ENCODE measurements at regions not wholly inside any gene's neighbourhood (a gene's known extent, or its start where the extent isn't known, plus 50 kb on each side); places are given as distances from the start of the nearest gene placed in this dataset.

DNA sequence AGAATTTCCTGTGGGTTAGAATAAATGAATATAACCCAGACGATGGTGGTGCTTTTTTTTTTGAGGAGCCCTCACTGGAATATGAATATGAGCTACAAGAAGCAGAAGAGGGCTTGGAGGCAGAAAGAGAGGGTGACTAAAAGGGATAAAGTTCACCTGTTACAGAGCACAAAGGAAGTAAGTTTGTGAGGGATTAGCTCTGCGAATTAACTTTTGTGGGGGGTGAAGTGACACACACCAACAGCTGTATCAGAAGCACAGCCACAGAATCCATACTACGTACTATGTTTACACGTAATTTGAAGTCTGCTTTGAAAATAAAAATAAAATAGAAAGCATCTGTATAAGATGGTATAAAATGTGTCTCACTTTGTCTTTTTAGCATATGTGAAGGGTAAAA is 963.6 kb upstream of the DIAPH2 start:
- in situ Hi-C loops (cut with MboI; ENCODE audit: low pct_unique_long_range_greater_than_20kb, low sequenced_read_pairs, unreplicated experiment) = no loop called here
- DNase-seq (ENCODE audit: low spot score) = no peak
- TF ChIP-seq, protein P1, sequence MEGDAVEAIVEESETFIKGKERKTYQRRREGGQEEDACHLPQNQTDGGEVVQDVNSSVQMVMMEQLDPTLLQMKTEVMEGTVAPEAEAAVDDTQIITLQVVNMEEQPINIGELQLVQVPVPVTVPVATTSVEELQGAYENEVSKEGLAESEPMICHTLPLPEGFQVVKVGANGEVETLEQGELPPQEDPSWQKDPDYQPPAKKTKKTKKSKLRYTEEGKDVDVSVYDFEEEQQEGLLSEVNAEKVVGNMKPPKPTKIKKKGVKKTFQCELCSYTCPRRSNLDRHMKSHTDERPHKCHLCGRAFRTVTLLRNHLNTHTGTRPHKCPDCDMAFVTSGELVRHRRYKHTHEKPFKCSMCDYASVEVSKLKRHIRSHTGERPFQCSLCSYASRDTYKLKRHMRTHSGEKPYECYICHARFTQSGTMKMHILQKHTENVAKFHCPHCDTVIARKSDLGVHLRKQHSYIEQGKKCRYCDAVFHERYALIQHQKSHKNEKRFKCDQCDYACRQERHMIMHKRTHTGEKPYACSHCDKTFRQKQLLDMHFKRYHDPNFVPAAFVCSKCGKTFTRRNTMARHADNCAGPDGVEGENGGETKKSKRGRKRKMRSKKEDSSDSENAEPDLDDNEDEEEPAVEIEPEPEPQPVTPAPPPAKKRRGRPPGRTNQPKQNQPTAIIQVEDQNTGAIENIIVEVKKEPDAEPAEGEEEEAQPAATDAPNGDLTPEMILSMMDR (IDR thresholded peaks at IDR 0.05; ENCODE audit: extremely low read depth, insufficient read depth, missing control alignments) = no peak

DNA sequence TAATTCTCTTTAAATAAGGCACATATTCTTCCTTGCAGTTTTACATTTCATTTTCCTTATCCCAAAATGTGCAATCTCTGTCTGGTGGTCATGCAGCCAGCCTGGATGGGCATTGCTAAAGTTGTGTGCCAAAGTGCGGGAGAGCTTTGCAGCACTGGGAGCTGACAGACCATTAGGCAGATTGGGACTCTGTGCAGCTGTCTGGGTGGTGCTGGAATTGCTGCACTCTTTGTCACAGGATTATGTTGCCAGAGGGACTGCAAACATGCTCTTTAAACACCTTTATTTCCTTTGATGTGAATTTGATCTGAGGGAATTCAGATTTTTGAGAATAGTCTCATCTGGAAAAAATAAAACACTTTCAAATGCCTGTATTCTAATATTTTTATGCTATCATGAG is 956.2 kb upstream of the DIAPH2 start:
- DNase-seq (ENCODE audit: low spot score) = no peak
- in situ Hi-C loops (cut with MboI; ENCODE audit: low pct_unique_long_range_greater_than_20kb, low sequenced_read_pairs, unreplicated experiment) = no loop called here
- TF ChIP-seq, protein P1 (IDR thresholded peaks at IDR 0.05; ENCODE audit: extremely low read depth, insufficient read depth, missing control alignments) = no peak

DNA sequence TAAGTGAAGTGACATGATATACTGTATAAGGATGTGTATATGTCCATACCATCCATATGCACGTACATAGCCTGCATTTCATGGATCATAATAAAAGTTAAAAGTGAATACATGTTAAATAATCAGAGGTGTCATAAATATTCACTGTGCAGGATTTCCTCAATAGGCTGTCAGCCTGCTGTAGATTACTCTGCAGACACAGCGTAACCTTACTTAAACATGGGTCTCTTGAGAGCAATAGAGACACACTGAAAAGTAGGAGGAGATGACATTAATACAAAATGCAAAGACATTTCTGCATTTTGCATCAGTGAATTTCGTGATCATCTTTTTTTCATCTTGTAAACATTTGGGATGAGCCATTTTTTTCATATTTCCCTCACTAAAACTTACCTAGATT is 955.2 kb upstream of the DIAPH2 start:
- in situ Hi-C loops (cut with MboI; ENCODE audit: low pct_unique_long_range_greater_than_20kb, low sequenced_read_pairs, unreplicated experiment) = no loop called here

DNA sequence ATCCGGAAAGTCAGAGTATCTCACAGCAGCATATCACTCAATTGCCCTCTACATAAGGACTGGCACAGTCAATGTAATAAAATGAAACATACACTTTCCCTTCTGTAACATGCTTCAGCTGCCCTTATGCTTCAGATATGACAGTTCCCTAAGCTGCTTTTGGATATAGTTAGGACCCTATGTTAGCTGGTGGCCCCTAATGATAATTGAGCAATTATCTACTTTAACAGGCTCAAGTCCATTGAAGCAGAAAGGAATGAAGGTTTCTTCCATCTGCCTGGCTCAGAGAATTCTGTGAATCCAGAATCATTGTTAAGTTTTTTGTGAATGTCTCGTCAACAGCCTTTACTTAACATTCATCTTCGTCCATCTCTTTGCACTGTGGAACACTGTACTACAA is 951.2 kb upstream of the DIAPH2 start:
- no peak for DNase-seq (ENCODE audit: low spot score)
- in situ Hi-C loops (cut with MboI; ENCODE audit: low pct_unique_long_range_greater_than_20kb, low sequenced_read_pairs, unreplicated experiment) = no loop called here
- TF ChIP-seq, protein P1 (IDR thresholded peaks at IDR 0.05; ENCODE audit: extremely low read depth, insufficient read depth, missing control alignments) = no peak

More for the DNA sequence above, 955.2 kb upstream of the DIAPH2 start:
- no peak for DNase-seq (ENCODE audit: low spot score)
- TF ChIP-seq, protein P1 (IDR thresholded peaks at IDR 0.05; ENCODE audit: extremely low read depth, insufficient read depth, missing control alignments) = no peak

DNA sequence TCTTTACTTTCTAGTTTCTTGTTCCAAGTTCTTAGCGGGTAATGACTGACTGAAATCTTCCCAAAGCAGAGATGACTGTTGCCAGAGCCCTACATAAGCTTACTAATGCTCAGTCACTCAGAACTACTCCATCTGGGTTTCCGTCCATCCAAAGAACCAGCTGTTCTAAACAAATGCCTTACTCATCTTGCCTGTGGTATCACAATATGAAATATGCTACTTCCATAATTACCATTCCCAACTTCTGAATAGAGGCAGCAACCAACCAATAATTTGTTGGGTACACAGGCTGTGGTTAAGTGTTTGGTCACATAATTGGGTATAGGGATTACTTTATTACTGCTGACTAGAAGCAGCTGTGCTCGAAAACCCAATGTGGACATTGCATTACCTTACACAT is 930.2 kb upstream of the DIAPH2 start:
- in situ Hi-C loops (cut with MboI; ENCODE audit: low pct_unique_long_range_greater_than_20kb, low sequenced_read_pairs, unreplicated experiment) = no loop called here
- TF ChIP-seq, protein P1 (IDR thresholded peaks at IDR 0.05; ENCODE audit: extremely low read depth, insufficient read depth, missing control alignments) = no peak
- DNase-seq (ENCODE audit: low spot score) = no peak

DNA sequence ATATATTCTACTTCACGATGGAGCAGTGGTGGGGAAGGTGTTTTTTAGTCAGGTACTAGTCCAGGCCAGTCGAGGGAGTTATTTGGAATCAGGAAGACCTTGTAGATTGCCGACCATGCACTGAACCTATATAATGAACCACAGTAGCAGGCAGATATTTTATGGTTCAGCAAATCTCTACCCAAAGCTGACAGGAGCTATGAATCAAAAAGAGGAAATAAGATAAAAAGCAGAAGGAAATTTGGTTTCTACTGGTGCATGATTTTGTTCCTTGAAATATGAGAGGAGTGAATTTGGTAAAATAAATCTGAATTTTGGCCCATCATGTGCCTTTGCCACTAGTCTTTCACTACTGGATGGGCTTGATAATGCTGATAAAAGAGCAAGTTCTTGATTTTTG is 924.3 kb upstream of the DIAPH2 start:
- no peak for DNase-seq (ENCODE audit: low spot score)
- TF ChIP-seq, protein P1 (IDR thresholded peaks at IDR 0.05; ENCODE audit: extremely low read depth, insufficient read depth, missing control alignments) = no peak
- in situ Hi-C loops (cut with MboI; ENCODE audit: low pct_unique_long_range_greater_than_20kb, low sequenced_read_pairs, unreplicated experiment) = no loop called here

DNA sequence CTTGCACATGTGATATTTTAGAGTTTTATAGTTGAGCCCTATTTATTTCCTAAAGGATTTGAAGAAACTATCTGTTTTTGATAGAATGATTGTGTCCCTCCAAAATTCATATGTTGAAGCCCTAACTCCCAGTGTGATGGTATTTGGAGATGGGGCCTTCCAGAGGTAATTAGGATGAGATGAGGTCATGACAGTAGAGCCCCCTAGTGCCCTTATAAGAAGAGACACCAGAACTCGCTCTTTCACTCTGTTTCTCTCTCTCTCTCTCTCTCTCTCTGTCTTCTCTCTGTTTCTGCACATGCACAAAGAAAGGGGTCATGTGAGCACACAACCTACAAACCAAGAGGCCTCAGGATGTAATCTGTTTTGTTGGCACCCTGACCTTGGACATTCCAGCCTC is 921.9 kb upstream of the DIAPH2 start:
- DNase-seq (ENCODE audit: low spot score) = no peak
- in situ Hi-C loops (cut with MboI; ENCODE audit: low pct_unique_long_range_greater_than_20kb, low sequenced_read_pairs, unreplicated experiment) = no loop called here

More for the DNA sequence above, 921.9 kb upstream of the DIAPH2 start:
- TF ChIP-seq, protein P1 (IDR thresholded peaks at IDR 0.05; ENCODE audit: extremely low read depth, insufficient read depth, missing control alignments) = peak; percentile 7

Measured in GM13977 (cell line).